SU-DHL-6 (cell line): ENCODE measurements at regions not wholly inside any gene's neighbourhood (a gene's known extent, or its start where the extent isn't known, plus 50 kb on each side); places are given as distances from the start of the nearest gene placed in this dataset.

Source experiments
- H2AFZ ChIP-seq: fragments of 200-600 bp; sonication (generic); 2 replicates; pipeline ENCODE4 v1.6.1; 2014; ENCODE audit warnings: low read depth, mild to moderate bottlenecking, moderate library complexity, mixed read lengths, antibody characterized with exemption, low read length; ENCODE audit not compliant: severe bottlenecking
- H3F3A ChIP-seq: fragments of 200-600 bp; shearing (Covaris generic); 2 replicates; pipeline ENCODE4 v1.6.0; 2016; ENCODE audit warnings: antibody characterized with exemption, mild to moderate bottlenecking; ENCODE audit not compliant: insufficient read depth
- H3K27ac ChIP-seq: fragments of 200-600 bp; sonication (generic); 2 replicates; pipeline ENCODE4 v1.5.1; 2016; ENCODE audit warnings: low read depth, mild to moderate bottlenecking, low read length, moderate library complexity, mixed read lengths
- H3K27me3 ChIP-seq: fragments of 200-600 bp; sonication (generic), shearing (Covaris generic); 2 replicates; pipeline ENCODE4 v1.6.0; 2014; ENCODE audit warnings: mild to moderate bottlenecking, low read length
- H3K36me3 ChIP-seq: fragments of 200-600 bp; sonication (generic); 2 replicates; pipeline ENCODE4 v1.6.1; 2014; ENCODE audit warnings: mild to moderate bottlenecking, low read length, mixed read lengths
- H3K4me2 ChIP-seq: fragments of 300-600, 200-600 bp; shearing (Covaris generic), sonication (generic); 2 replicates; pipeline ENCODE4 v1.6.0; 2014; ENCODE audit warnings: low read length, low read depth, mild to moderate bottlenecking; ENCODE audit not compliant: poor library complexity, severe bottlenecking
- H3K4me3 ChIP-seq: fragments of 200-600 bp; sonication (generic); 2 replicates; pipeline ENCODE4 v1.5.1; 2014; ENCODE audit warnings: antibody characterized with exemption, low read length, mild to moderate bottlenecking, mixed read lengths; ENCODE audit not compliant: insufficient read depth, poor library complexity, severe bottlenecking
- H3K79me2 ChIP-seq: fragments of 200-600 bp; sonication (generic); 2 replicates; pipeline ENCODE4 v1.6.1; 2014; ENCODE audit warnings: mild to moderate bottlenecking, low read length, moderate library complexity; ENCODE audit not compliant: insufficient read depth
- H3K9ac ChIP-seq: fragments of 200-600 bp; sonication (generic); 2 replicates; pipeline ENCODE4 v1.7.0; 2014; ENCODE audit warnings: mild to moderate bottlenecking, low read length
- H3K9me2 ChIP-seq: fragments of 200-600 bp; sonication (generic); replicated peaks from 2 replicates; pipeline ENCODE4 v1.6.1; 2014; ENCODE audit warnings: low read length; ENCODE audit not compliant: insufficient read depth
- H3K9me3 ChIP-seq: fragments of 200-600 bp; sonication (generic); 2 replicates; pipeline ENCODE4 v1.6.1; 2014; ENCODE audit warnings: low read length, mixed read lengths; ENCODE audit not compliant: insufficient read depth
- H4K20me1 ChIP-seq: fragments of 200-600 bp; sonication (generic); 2 replicates; pipeline ENCODE4 v1.6.1; 2014; ENCODE audit warnings: low read depth, mild to moderate bottlenecking, antibody characterized with exemption, low read length, moderate library complexity, mixed read lengths
- EZH2phosphoT487 ChIP-seq: fragments of 200-600 bp; sonication (generic), shearing (Covaris generic); conservative IDR thresholded peaks from 2 replicates; pipeline ENCODE4 v1.6.1; 2018; ENCODE audit warnings: mild to moderate bottlenecking, antibody characterized with exemption, low read length, moderate library complexity, mixed read lengths
- TF ChIP-seq, protein P1 (sequence below): fragments of 200-600 bp; sonication (generic); IDR thresholded peaks from one replicate; pipeline ENCODE4 v1.5.1; 2017; ENCODE audit warnings: antibody characterized with exemption, mild to moderate bottlenecking, low read length, moderate library complexity; ENCODE audit not compliant: insufficient read depth, poor library complexity, severe bottlenecking

DNA sequence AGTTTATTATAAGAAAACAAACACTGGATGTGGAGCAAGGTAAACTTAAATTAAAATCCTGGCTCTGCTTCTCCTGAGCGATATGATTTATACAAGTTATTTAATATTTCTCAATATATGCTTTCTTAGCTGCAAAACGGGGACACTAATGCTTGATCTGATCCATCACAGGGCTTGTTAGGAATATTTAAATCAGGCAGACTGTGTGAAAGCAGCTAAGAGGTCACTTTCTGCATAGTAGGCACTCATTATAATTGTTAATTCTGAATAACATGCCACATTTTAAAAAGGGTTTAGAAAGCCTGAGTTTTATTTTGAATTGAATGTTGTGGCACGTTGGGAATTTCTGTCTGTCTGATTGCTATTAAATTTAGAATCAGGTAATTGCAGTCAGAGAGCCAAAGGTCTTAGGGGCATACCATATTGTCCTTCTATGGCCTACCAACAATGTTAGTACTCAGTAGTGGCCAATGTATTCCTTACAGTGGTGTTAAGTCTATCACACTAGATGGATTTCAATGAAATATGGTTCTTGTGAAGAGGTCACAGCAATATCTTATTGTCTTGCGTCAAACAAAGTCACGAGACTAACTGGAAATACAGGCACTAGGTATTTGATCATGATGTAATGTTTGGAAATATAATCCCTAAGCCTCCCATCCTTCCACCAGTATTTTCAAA, 890.0 kb upstream of the CDH8 start:
- no peaks in the 10 kb centered on the region for H3K79me2 ChIP-seq

GRCh38 chr16:62921904-62922303, 885.7 kb upstream of the CDH8 start:
- H3K27me3 ChIP-seq: no peaks in the 10 kb centered on the region
- H3K9me3 ChIP-seq: no peaks in the 10 kb centered on the region
- no peak overlapping the region for H3K4me2 ChIP-seq
- H3K79me2 ChIP-seq: no peaks in the 10 kb centered on the region
- no peaks in the 10 kb centered on the region for H3K36me3 ChIP-seq
- H4K20me1 ChIP-seq: no peaks in the 10 kb centered on the region
- H3K9me2 ChIP-seq: no peaks in the 10 kb centered on the region
- H3K9ac ChIP-seq: no peak overlapping the region
- no peak overlapping the region for H3K4me3 ChIP-seq
- no peak overlapping the region for H3K27ac ChIP-seq
- H2AFZ ChIP-seq: no peak overlapping the region
- TF ChIP-seq, protein P1, sequence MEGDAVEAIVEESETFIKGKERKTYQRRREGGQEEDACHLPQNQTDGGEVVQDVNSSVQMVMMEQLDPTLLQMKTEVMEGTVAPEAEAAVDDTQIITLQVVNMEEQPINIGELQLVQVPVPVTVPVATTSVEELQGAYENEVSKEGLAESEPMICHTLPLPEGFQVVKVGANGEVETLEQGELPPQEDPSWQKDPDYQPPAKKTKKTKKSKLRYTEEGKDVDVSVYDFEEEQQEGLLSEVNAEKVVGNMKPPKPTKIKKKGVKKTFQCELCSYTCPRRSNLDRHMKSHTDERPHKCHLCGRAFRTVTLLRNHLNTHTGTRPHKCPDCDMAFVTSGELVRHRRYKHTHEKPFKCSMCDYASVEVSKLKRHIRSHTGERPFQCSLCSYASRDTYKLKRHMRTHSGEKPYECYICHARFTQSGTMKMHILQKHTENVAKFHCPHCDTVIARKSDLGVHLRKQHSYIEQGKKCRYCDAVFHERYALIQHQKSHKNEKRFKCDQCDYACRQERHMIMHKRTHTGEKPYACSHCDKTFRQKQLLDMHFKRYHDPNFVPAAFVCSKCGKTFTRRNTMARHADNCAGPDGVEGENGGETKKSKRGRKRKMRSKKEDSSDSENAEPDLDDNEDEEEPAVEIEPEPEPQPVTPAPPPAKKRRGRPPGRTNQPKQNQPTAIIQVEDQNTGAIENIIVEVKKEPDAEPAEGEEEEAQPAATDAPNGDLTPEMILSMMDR: no peak
- no peak for TF ChIP-seq EZH2phosphoT487
- H3F3A ChIP-seq: no peaks in the 10 kb centered on the region

More for the DNA sequence above, 890.0 kb upstream of the CDH8 start:
- Histone ChIP-seq H3K27ac (no peak overlapping the region), H3K4me2 (no peak overlapping the region), H3K36me3 (no peaks in the 10 kb centered on the region), H3F3A (no peaks in the 10 kb centered on the region), H3K27me3 (no peaks in the 10 kb centered on the region), H3K9me2 (no peaks in the 10 kb centered on the region), H2AFZ (no peak overlapping the region), H3K9me3 (no peaks in the 10 kb centered on the region), H3K9ac (no peak overlapping the region), H3K4me3 (no peak overlapping the region), H4K20me1 (no peaks in the 10 kb centered on the region)
- TF ChIP-seq EZH2phosphoT487: no peak
- TF ChIP-seq, protein P1: no peak

GRCh38 chr16:62913924-62914323, 877.7 kb upstream of the CDH8 start:
- H3K9ac ChIP-seq: no peak overlapping the region
- H3K36me3 ChIP-seq: no peaks in the 10 kb centered on the region
- no peaks in the 10 kb centered on the region for H3K27me3 ChIP-seq
- H3K4me2 ChIP-seq: no peak overlapping the region
- no peaks in the 10 kb centered on the region for H3F3A ChIP-seq
- no peak overlapping the region for H3K4me3 ChIP-seq
- no peaks in the 10 kb centered on the region for H3K9me3 ChIP-seq
- no peaks in the 10 kb centered on the region for H4K20me1 ChIP-seq
- no peaks in the 10 kb centered on the region for H3K9me2 ChIP-seq
- no peak for TF ChIP-seq EZH2phosphoT487
- TF ChIP-seq, protein P1: no peak
- no peaks in the 10 kb centered on the region for H3K79me2 ChIP-seq
- H3K27ac ChIP-seq: no peak overlapping the region
- H2AFZ ChIP-seq: no peak overlapping the region
